ENCODE measurements at regions not wholly inside any gene's neighbourhood (a gene's known extent, or its start where the extent isn't known, plus 50 kb on each side); places are given as distances from the start of the nearest gene placed in this dataset.

DNA sequence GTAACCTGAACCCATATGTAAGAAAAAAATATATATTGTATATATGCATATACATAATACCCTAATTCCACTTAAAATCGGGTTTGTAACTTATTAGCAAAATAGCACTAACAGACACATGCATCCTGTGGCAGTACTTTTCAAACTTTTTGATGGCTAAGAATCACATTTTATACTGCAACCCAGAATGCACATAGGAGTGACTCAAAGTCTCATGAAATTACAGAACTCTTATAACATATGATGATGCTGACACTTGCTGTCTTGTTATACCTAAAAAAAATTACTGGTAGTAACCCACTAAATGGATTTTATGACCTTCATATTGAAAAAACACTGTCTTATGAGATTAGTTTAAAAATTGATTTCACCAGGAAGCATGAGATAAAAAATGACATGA is 152.4 kb upstream of the FRMD4B start:
- TF ChIP-seq CTCF (IDR thresholded peaks at IDR 0.05) (no peak), EZH2 (IDR thresholded peaks at IDR 0.05) (no peak)

Measured in neural progenitor cell (in vitro differentiated cells).